Activated T-cell treated with anti-CD3 and anti-CD28 coated beads, Interleukin-2, amount 50 U/mL, for 4 hours (primary cell): ENCODE measurements at regions not wholly inside any gene's neighbourhood (a gene's known extent, or its start where the extent isn't known, plus 50 kb on each side); places are given as distances from the start of the nearest gene placed in this dataset.

Experiments used
- ATAC-seq, 2 donors: fragments of 200-7000 bp; cut with Tn5 transposase; one replicate each; pipeline ENCODE4 v1.10.0; 2021
- DNase-seq: peaks from one replicate; pipeline ENCODE4 v3.0.0-alpha.2; 2020
- H3K27me3 Mint-ChIP-seq: one replicate; pipeline ENCODE4 v1.8.0; 2021; ENCODE audit warnings: low read depth, mixed read lengths
- H3K36me3 Mint-ChIP-seq: one replicate; pipeline ENCODE4 v1.8.0; 2022; ENCODE audit warnings: mixed read lengths; ENCODE audit not compliant: insufficient read depth
- H3K4me1 Mint-ChIP-seq: one replicate; pipeline ENCODE4 v1.8.0; 2021; ENCODE audit warnings: low read depth, mixed read lengths
- H3K4me3 Mint-ChIP-seq: one replicate; pipeline ENCODE4 v1.8.0; 2021; ENCODE audit warnings: mild to moderate bottlenecking, moderate library complexity, mixed read lengths
- H3K9me3 Mint-ChIP-seq: one replicate; pipeline ENCODE4 v1.8.0; 2021; ENCODE audit warnings: mixed read lengths

- Mint-ChIP-seq H3K27me3 (no peaks in the 10 kb centered on the region), H3K36me3 (no peaks in the 10 kb centered on the region), H3K4me3 (no peak overlapping the region), H3K4me1 (no peaks in the 10 kb centered on the region), H3K9me3 (peaks cover 6% of the 10 kb centered on the region)
- ATAC-seq (no peak), DNase-seq (no peak)
Observed at GRCh38 chr12:72792889-72793288, 520.7 kb downstream of the TRHDE start.

GRCh38 chr12:72793796-72794195, 521.6 kb downstream of the TRHDE start:
- H3K4me3 Mint-ChIP-seq = no peak overlapping the region
- H3K27me3 Mint-ChIP-seq = no peaks in the 10 kb centered on the region
- peaks cover 6% of the 10 kb centered on the region for H3K9me3 Mint-ChIP-seq
- H3K36me3 Mint-ChIP-seq = no peaks in the 10 kb centered on the region
- ATAC-seq = no peak
- no peaks in the 10 kb centered on the region for H3K4me1 Mint-ChIP-seq
- DNase-seq = no peak

- H3K4me1 Mint-ChIP-seq = no peaks in the 10 kb centered on the region
- peaks cover 29% of the 10 kb centered on the region for H3K9me3 Mint-ChIP-seq
- DNase-seq (no peak), ATAC-seq (no peak)
- H3K4me3 Mint-ChIP-seq = no peak overlapping the region
- H3K27me3 Mint-ChIP-seq = no peaks in the 10 kb centered on the region
- no peaks in the 10 kb centered on the region for H3K36me3 Mint-ChIP-seq
Observed at GRCh38 chr12:72815421-72815820, 543.3 kb downstream of the TRHDE start.

- DNase-seq (no peak), ATAC-seq (no peak)
- H3K4me1 Mint-ChIP-seq = no peaks in the 10 kb centered on the region
- no peaks in the 10 kb centered on the region for H3K36me3 Mint-ChIP-seq
- H3K9me3 Mint-ChIP-seq = peaks cover 13% of the 10 kb centered on the region
- no peaks in the 10 kb centered on the region for H3K27me3 Mint-ChIP-seq
- no peak overlapping the region for H3K4me3 Mint-ChIP-seq
Observed at GRCh38 chr12:72828662-72829324, 556.6 kb downstream of the TRHDE start.

- Mint-ChIP-seq H3K4me1 (no peaks in the 10 kb centered on the region), H3K36me3 (no peaks in the 10 kb centered on the region), H3K9me3 (peaks cover 17% of the 10 kb centered on the region), H3K4me3 (no peak overlapping the region), H3K27me3 (no peaks in the 10 kb centered on the region)
- DNase-seq = no peak
- no peak for ATAC-seq
Observed at GRCh38 chr12:72829838-72830237, 557.7 kb downstream of the TRHDE start.

GRCh38 chr12:72832024-72832423, 559.9 kb downstream of the TRHDE start:
- no peaks in the 10 kb centered on the region for H3K4me1 Mint-ChIP-seq
- no peaks in the 10 kb centered on the region for H3K36me3 Mint-ChIP-seq
- ATAC-seq (no peak), DNase-seq (no peak)
- peaks cover 13% of the 10 kb centered on the region for H3K9me3 Mint-ChIP-seq
- H3K27me3 Mint-ChIP-seq = no peaks in the 10 kb centered on the region
- no peak overlapping the region for H3K4me3 Mint-ChIP-seq

GRCh38 chr12:72836194-72836593, 564.0 kb downstream of the TRHDE start:
- no peaks in the 10 kb centered on the region for H3K4me1 Mint-ChIP-seq
- peaks cover 13% of the 10 kb centered on the region for H3K9me3 Mint-ChIP-seq
- DNase-seq (no peak), ATAC-seq (no peak)
- H3K4me3 Mint-ChIP-seq = no peak overlapping the region
- H3K36me3 Mint-ChIP-seq = no peaks in the 10 kb centered on the region
- no peaks in the 10 kb centered on the region for H3K27me3 Mint-ChIP-seq

- ATAC-seq (no peak), DNase-seq (no peak)
- no peak overlapping the region for H3K4me3 Mint-ChIP-seq
- H3K27me3 Mint-ChIP-seq = no peaks in the 10 kb centered on the region
- H3K36me3 Mint-ChIP-seq = no peaks in the 10 kb centered on the region
- H3K9me3 Mint-ChIP-seq = peaks cover 12% of the 10 kb centered on the region
- H3K4me1 Mint-ChIP-seq = no peaks in the 10 kb centered on the region
Observed at GRCh38 chr12:72839696-72840095, 567.5 kb downstream of the TRHDE start.

GRCh38 chr12:72863671-72864070, 591.5 kb downstream of the TRHDE start:
- H3K9me3 Mint-ChIP-seq = peaks cover 5% of the 10 kb centered on the region
- H3K4me3 Mint-ChIP-seq = no peak overlapping the region
- no peaks in the 10 kb centered on the region for H3K27me3 Mint-ChIP-seq
- no peaks in the 10 kb centered on the region for H3K36me3 Mint-ChIP-seq
- no peak for ATAC-seq
- H3K4me1 Mint-ChIP-seq = no peaks in the 10 kb centered on the region
- DNase-seq = no peak

- no peak overlapping the region for H3K4me3 Mint-ChIP-seq
- no peaks in the 10 kb centered on the region for H3K27me3 Mint-ChIP-seq
- no peaks in the 10 kb centered on the region for H3K36me3 Mint-ChIP-seq
- no peak for DNase-seq
- peaks cover 5% of the 10 kb centered on the region for H3K9me3 Mint-ChIP-seq
- no peak for ATAC-seq
- H3K4me1 Mint-ChIP-seq = no peaks in the 10 kb centered on the region
Observed at GRCh38 chr12:72865921-72866320, 593.8 kb downstream of the TRHDE start.

GRCh38 chr12:72869024-72869423, 596.9 kb downstream of the TRHDE start:
- no peaks in the 10 kb centered on the region for H3K4me1 Mint-ChIP-seq
- H3K36me3 Mint-ChIP-seq = no peaks in the 10 kb centered on the region
- ATAC-seq (no peak), DNase-seq (no peak)
- H3K27me3 Mint-ChIP-seq = no peaks in the 10 kb centered on the region
- no peak overlapping the region for H3K4me3 Mint-ChIP-seq
- H3K9me3 Mint-ChIP-seq = peaks cover 5% of the 10 kb centered on the region

- DNase-seq = no peak
- no peak overlapping the region for H3K4me3 Mint-ChIP-seq
- ATAC-seq = no peak
Observed at GRCh38 chr12:72872238-72872887, 600.2 kb downstream of the TRHDE start.

GRCh38 chr12:72872996-72873395, 600.8 kb downstream of the TRHDE start:
- H3K27me3 Mint-ChIP-seq = no peaks in the 10 kb centered on the region
- H3K9me3 Mint-ChIP-seq = peaks cover 16% of the 10 kb centered on the region
- H3K4me3 Mint-ChIP-seq = no peak overlapping the region
- no peak for DNase-seq
- H3K4me1 Mint-ChIP-seq = no peaks in the 10 kb centered on the region
- H3K36me3 Mint-ChIP-seq = no peaks in the 10 kb centered on the region
- ATAC-seq = no peak

More at GRCh38 chr12:72872238-72872887, 600.2 kb downstream of the TRHDE start:
- Mint-ChIP-seq H3K36me3 (no peaks in the 10 kb centered on the region), H3K4me1 (no peaks in the 10 kb centered on the region), H3K9me3 (peaks cover 16% of the 10 kb centered on the region), H3K27me3 (no peaks in the 10 kb centered on the region)

- H3K4me1 Mint-ChIP-seq = no peaks in the 10 kb centered on the region
- DNase-seq (no peak), ATAC-seq (no peak)
- H3K27me3 Mint-ChIP-seq = no peaks in the 10 kb centered on the region
- no peaks in the 10 kb centered on the region for H3K36me3 Mint-ChIP-seq
- peaks cover 21% of the 10 kb centered on the region for H3K9me3 Mint-ChIP-seq
- no peak overlapping the region for H3K4me3 Mint-ChIP-seq
Observed at GRCh38 chr12:72876092-72876491, 603.9 kb downstream of the TRHDE start.

- ATAC-seq = no peak
- Mint-ChIP-seq H3K4me1 (no peaks in the 10 kb centered on the region), H3K27me3 (no peaks in the 10 kb centered on the region), H3K36me3 (no peaks in the 10 kb centered on the region), H3K9me3 (no peaks in the 10 kb centered on the region), H3K4me3 (no peak overlapping the region)
- no peak for DNase-seq
Observed at GRCh38 chr12:72888693-72889092, 616.5 kb downstream of the TRHDE start.
